ENCODE measurements at regions not wholly inside any gene's neighbourhood (a gene's known extent, or its start where the extent isn't known, plus 50 kb on each side); places are given as distances from the start of the nearest gene placed in this dataset.

DNA sequence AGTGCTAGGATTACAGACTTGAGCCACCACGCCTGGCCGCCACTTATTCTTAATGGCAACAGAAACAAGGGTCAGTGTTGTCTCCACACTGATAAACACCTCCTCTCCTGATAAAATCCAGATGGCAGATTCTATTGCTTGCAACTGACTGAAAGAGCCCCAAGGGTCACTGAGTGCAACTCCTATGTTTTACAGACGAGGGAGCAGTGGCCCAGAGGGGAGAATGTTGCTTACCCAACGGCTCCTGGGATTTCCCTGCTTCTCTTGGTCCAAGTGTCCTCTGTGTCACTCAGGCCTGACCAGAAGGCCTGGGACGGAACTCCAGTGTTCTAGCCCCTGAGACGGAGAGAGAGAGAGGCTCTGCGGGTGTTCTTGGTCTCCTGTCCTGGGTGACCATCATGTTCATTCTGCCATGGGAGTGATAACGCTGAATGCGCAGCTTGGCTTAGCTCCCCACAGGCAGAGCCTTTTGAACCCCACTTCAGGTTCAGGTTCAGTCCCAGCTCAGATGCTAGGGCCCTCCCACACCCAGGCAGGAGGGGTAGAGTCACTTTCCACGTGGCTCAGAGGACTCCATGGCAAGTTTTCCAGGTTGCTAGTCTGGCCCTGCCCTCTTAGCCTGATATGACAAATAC is 77.3 kb upstream of the NLRP1 start:
- TF ChIP-seq, protein P1, sequence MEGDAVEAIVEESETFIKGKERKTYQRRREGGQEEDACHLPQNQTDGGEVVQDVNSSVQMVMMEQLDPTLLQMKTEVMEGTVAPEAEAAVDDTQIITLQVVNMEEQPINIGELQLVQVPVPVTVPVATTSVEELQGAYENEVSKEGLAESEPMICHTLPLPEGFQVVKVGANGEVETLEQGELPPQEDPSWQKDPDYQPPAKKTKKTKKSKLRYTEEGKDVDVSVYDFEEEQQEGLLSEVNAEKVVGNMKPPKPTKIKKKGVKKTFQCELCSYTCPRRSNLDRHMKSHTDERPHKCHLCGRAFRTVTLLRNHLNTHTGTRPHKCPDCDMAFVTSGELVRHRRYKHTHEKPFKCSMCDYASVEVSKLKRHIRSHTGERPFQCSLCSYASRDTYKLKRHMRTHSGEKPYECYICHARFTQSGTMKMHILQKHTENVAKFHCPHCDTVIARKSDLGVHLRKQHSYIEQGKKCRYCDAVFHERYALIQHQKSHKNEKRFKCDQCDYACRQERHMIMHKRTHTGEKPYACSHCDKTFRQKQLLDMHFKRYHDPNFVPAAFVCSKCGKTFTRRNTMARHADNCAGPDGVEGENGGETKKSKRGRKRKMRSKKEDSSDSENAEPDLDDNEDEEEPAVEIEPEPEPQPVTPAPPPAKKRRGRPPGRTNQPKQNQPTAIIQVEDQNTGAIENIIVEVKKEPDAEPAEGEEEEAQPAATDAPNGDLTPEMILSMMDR (IDR thresholded peaks at IDR 0.05; ENCODE audit: low read depth, low read length, poor library complexity, severe bottlenecking): no peak
- no peak for TF ChIP-seq EZH2phosphoT487 (IDR thresholded peaks at IDR 0.05; ENCODE audit: borderline replicate concordance, low read length)
